Osteoblast (primary cell): ENCODE measurements at regions not wholly inside any gene's neighbourhood (a gene's known extent, or its start where the extent isn't known, plus 50 kb on each side); places are given as distances from the start of the nearest gene placed in this dataset.

Experiments
- DNase-seq: peaks from one replicate; pipeline ENCODE4 v3.0.0; 2011; ENCODE audit warnings: low spot score, mixed read lengths; ENCODE audit not compliant: insufficient read length; ENCODE audit errors: missing footprints
- H2AFZ ChIP-seq: 2 replicates; pipeline ENCODE4 v1.6.0; 2011; ENCODE audit warnings: mild to moderate bottlenecking, low read length
- H3K27ac ChIP-seq: 2 replicates; pipeline ENCODE4 v1.5.1; 2011; ENCODE audit warnings: mild to moderate bottlenecking, low read depth, low read length, moderate library complexity
- H3K27me3 ChIP-seq: 2 replicates; pipeline ENCODE4 v1.6.0; 2012; ENCODE audit warnings: mild to moderate bottlenecking, control low read depth, inconsistent platforms, low read length, moderate library complexity; ENCODE audit not compliant: insufficient read depth
- H3K36me3 ChIP-seq: 2 replicates; pipeline ENCODE4 v1.5.1; 2011; ENCODE audit warnings: mild to moderate bottlenecking, low read length, control low read depth, moderate library complexity; ENCODE audit not compliant: insufficient read depth
- H3K4me1 ChIP-seq: 2 replicates; pipeline ENCODE4 v1.5.1; 2011; ENCODE audit warnings: mild to moderate bottlenecking, low read length, control low read depth, moderate library complexity; ENCODE audit not compliant: insufficient read depth
- H3K4me2 ChIP-seq: 2 replicates; pipeline ENCODE4 v1.6.0; 2011; ENCODE audit warnings: mild to moderate bottlenecking, low read length; ENCODE audit not compliant: insufficient read depth
- H3K4me3 ChIP-seq: fragments of 200-600 bp; sonication (generic); 3 replicates; pipeline ENCODE4 v1.5.1; 2012; ENCODE audit warnings: mild to moderate bottlenecking, low read length, inconsistent platforms; ENCODE audit not compliant: insufficient read depth
- H3K79me2 ChIP-seq: 2 replicates; pipeline ENCODE4 v1.6.0; 2012; ENCODE audit warnings: mild to moderate bottlenecking, low read length, control low read depth, inconsistent platforms; ENCODE audit not compliant: insufficient read depth
- H3K9me3 ChIP-seq: 2 replicates; pipeline ENCODE4 v1.5.1; 2011; ENCODE audit warnings: low read depth, low read length, control low read depth
- H4K20me1 ChIP-seq: 2 replicates; pipeline ENCODE4 v1.6.0; 2012; ENCODE audit warnings: mild to moderate bottlenecking, low read length, control low read depth; ENCODE audit not compliant: insufficient read depth
- TF ChIP-seq, protein P1 (sequence below): IDR thresholded peaks from 2 replicates; pipeline ENCODE4 v1.5.1; 2011; ENCODE audit warnings: mild to moderate bottlenecking, low read depth, low read length, moderate library complexity; ENCODE audit errors: extremely low read depth

DNA sequence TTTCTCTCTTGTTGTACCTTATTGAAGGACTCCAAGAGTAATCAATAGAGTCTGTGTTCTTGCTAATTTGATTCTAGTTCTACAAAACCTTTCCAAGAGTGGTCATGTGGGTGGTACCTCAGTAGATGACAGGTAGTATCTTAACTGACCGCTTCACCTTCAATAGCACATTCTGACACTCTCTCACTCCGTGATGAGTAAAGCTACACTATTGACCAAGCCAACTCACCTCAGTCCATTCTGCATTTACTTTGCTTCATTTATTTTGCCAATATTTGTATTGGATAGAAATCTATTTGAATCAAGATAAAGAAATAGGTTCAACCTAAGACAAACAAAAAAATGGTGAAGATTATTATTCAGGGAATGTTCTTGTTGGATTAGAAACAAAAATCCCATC is 1869.6 kb upstream of the CELF4 start:
- Histone ChIP-seq H3K9me3 (no peaks in the 10 kb centered on the region), H3K27me3 (no peaks in the 10 kb centered on the region), H3K36me3 (no peaks in the 10 kb centered on the region), H2AFZ (no peak overlapping the region), H4K20me1 (no peaks in the 10 kb centered on the region), H3K79me2 (no peaks in the 10 kb centered on the region), H3K4me2 (no peak overlapping the region), H3K4me3 (no peak overlapping the region), H3K4me1 (no peaks in the 10 kb centered on the region), H3K27ac (no peak overlapping the region)
- no peak for DNase-seq
- TF ChIP-seq, protein P1, sequence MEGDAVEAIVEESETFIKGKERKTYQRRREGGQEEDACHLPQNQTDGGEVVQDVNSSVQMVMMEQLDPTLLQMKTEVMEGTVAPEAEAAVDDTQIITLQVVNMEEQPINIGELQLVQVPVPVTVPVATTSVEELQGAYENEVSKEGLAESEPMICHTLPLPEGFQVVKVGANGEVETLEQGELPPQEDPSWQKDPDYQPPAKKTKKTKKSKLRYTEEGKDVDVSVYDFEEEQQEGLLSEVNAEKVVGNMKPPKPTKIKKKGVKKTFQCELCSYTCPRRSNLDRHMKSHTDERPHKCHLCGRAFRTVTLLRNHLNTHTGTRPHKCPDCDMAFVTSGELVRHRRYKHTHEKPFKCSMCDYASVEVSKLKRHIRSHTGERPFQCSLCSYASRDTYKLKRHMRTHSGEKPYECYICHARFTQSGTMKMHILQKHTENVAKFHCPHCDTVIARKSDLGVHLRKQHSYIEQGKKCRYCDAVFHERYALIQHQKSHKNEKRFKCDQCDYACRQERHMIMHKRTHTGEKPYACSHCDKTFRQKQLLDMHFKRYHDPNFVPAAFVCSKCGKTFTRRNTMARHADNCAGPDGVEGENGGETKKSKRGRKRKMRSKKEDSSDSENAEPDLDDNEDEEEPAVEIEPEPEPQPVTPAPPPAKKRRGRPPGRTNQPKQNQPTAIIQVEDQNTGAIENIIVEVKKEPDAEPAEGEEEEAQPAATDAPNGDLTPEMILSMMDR: no peak

DNA sequence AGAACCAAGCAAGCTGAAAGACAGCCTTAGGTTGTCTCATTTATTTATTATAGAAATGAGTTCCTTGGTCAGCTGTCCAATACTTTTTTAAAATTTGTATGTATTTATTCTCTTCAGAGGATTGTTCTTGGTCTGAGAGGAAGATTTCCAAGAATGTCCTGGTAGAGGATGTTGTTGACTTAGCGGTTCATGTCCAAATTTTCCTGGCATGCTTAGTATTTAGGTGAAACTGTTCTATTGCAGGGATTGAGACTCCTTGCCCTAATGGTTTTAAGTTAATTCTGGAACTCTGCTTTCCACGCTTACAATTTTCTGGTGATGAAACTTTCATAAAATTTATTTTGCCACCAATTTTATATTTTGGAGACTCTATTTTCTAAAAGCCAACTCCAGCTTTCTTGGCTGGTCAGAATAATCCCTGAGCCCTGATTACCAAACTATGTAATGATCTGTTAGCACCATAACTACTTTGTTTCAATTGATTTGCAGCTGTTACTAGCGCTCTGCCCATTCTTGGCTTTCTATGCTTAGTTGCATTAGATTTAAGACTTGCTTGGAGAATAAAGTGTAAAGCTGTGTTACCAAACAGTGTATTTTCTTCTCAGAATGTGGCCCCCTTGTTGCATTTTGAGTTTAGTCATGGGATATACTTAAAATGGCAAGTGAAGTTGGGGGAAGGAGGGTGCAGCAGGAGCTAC is 1868.8 kb upstream of the CELF4 start:
- no peaks in the 10 kb centered on the region for H4K20me1 ChIP-seq
- no peaks in the 10 kb centered on the region for H3K9me3 ChIP-seq
- no peak overlapping the region for H2AFZ ChIP-seq
- H3K79me2 ChIP-seq: no peaks in the 10 kb centered on the region
- TF ChIP-seq, protein P1: no peak
- H3K27ac ChIP-seq: no peak overlapping the region
- no peaks in the 10 kb centered on the region for H3K36me3 ChIP-seq
- H3K4me2 ChIP-seq: no peak overlapping the region
- no peak overlapping the region for H3K4me3 ChIP-seq
- H3K27me3 ChIP-seq: no peaks in the 10 kb centered on the region
- no peak for DNase-seq
- H3K4me1 ChIP-seq: no peaks in the 10 kb centered on the region

DNA sequence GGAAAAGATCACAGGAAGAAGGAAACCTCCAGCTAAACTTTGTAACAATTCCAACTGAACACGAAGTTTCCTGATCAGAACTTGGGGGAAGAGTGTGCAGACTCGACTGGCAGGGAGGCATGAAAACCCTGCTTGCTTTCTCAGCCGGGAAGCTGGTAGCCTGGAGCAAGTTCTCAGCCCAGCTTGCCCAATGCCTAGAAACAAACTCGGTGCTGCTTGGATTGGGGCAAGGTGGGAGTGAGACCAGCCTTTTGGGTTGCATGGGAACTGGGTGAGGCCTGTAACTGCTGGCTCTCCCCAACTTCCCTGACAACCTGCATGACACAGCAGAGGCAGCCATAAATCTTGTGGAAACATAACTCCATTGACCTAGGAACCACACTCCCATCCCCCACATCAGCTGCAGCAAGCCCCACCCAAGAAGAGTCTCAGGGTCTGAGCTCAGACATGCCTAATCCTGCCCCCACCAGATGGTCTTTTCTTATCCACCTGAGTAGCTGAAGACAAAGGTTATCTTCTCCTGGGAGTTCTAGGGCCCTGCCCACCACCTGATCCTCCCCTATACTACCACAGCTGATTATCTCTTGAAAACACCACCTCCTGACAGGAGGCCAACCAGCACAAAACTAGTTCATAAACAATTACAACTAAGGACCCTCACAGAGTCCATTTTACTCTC is 1859.7 kb upstream of the CELF4 start:
- Histone ChIP-seq H3K4me3 (no peak overlapping the region), H2AFZ (no peak overlapping the region), H3K4me2 (no peak overlapping the region), H3K27me3 (no peaks in the 10 kb centered on the region), H3K79me2 (no peaks in the 10 kb centered on the region), H3K36me3 (no peaks in the 10 kb centered on the region), H3K4me1 (no peaks in the 10 kb centered on the region), H3K27ac (no peak overlapping the region), H4K20me1 (no peaks in the 10 kb centered on the region), H3K9me3 (no peaks in the 10 kb centered on the region)
- TF ChIP-seq, protein P1: no peak
- DNase-seq: no peak

DNA sequence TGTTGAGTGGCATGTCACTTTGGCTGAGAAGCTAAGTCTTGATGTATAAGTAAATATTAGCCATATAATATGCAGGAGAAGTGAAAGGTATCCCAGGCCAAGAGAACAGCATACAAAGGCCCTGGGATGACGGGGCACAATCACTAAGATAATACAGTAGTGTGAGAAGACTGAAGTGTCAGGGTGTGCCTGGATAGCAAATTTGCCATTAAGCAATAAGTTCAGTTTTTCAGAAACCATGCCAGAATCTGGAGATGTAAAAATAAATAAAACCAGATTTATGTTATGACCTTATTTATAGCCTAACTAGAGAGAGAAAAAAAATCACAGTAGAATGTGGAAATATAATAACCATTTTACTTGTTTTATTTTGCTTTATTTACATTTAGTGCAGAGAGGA is 1858.7 kb upstream of the CELF4 start:
- H3K27me3 ChIP-seq: no peaks in the 10 kb centered on the region
- TF ChIP-seq, protein P1: no peak
- no peak overlapping the region for H3K27ac ChIP-seq
- H3K4me2 ChIP-seq: no peak overlapping the region
- H3K79me2 ChIP-seq: no peaks in the 10 kb centered on the region
- H2AFZ ChIP-seq: no peak overlapping the region
- DNase-seq: no peak
- H3K9me3 ChIP-seq: no peaks in the 10 kb centered on the region
- H3K4me1 ChIP-seq: no peaks in the 10 kb centered on the region
- no peaks in the 10 kb centered on the region for H3K36me3 ChIP-seq
- no peaks in the 10 kb centered on the region for H4K20me1 ChIP-seq
- no peak overlapping the region for H3K4me3 ChIP-seq
